Inferior parietal cortex (tissue), 1 donor: ENCODE measurements at regions not wholly inside any gene's neighbourhood (a gene's known extent, or its start where the extent isn't known, plus 50 kb on each side); places are given as distances from the start of the nearest gene placed in this dataset.

Experiments used
- DNase-seq: peaks from one replicate; pipeline ENCODE4 v3.0.0-alpha.2; 2016; ENCODE audit errors: extremely low spot score

- DNase-seq = no peak
These were observed 635.0 kb downstream of the TBL1XR1 start for GRCh38 chr3:176562331-176562730.

GRCh38 chr3:176561826-176562225 lies 635.5 kb downstream of the TBL1XR1 start:
- no peak for DNase-seq

- DNase-seq = no peak
These were observed 642.3 kb downstream of the TBL1XR1 start for GRCh38 chr3:176554791-176555654.

- DNase-seq = no peak
These were observed 643.0 kb downstream of the TBL1XR1 start for GRCh38 chr3:176554264-176554663.

- no peak for DNase-seq
These were observed 670.3 kb downstream of the TBL1XR1 start for GRCh38 chr3:176526942-176527341.

- DNase-seq = no peak
These were observed 671.1 kb downstream of the TBL1XR1 start for GRCh38 chr3:176526225-176526624.

- no peak for DNase-seq
These were observed 674.2 kb downstream of the TBL1XR1 start for GRCh38 chr3:176523114-176523513.

- DNase-seq = no peak
These were observed 674.8 kb downstream of the TBL1XR1 start for GRCh38 chr3:176522436-176522835.

- DNase-seq = no peak
These were observed 675.6 kb downstream of the TBL1XR1 start for GRCh38 chr3:176521531-176522175.

- DNase-seq = peak; percentile 25
These were observed 683.0 kb downstream of the TBL1XR1 start for GRCh38 chr3:176514297-176514696.

GRCh38 chr3:176513604-176514003 lies 683.7 kb downstream of the TBL1XR1 start:
- no peak for DNase-seq

- no peak for DNase-seq
These were observed 685.2 kb downstream of the TBL1XR1 start for GRCh38 chr3:176512037-176512436.

- DNase-seq = no peak
These were observed 687.2 kb downstream of the TBL1XR1 start for GRCh38 chr3:176510097-176510496.

- no peak for DNase-seq
These were observed 691.2 kb downstream of the TBL1XR1 start for GRCh38 chr3:176505878-176506621.

GRCh38 chr3:176491084-176491483 lies 706.2 kb downstream of the TBL1XR1 start:
- no peak for DNase-seq

GRCh38 chr3:176490357-176490756 lies 706.9 kb downstream of the TBL1XR1 start:
- DNase-seq = no peak

GRCh38 chr3:176479248-176479647 lies 718.0 kb downstream of the TBL1XR1 start:
- no peak for DNase-seq

- DNase-seq = no peak
These were observed 727.5 kb downstream of the TBL1XR1 start for GRCh38 chr3:176469694-176470205.

- DNase-seq = no peak
These were observed 733.7 kb downstream of the TBL1XR1 start for GRCh38 chr3:176463610-176464009.

- DNase-seq = no peak
These were observed 749.9 kb downstream of the TBL1XR1 start for GRCh38 chr3:176447369-176447768.

- DNase-seq = no peak
These were observed 755.0 kb downstream of the TBL1XR1 start for GRCh38 chr3:176442326-176442725.

GRCh38 chr3:176439729-176440128 lies 757.6 kb downstream of the TBL1XR1 start:
- no peak for DNase-seq
